Muscle of back (tissue), 3 donors: ENCODE measurements at regions not wholly inside any gene's neighbourhood (a gene's known extent, or its start where the extent isn't known, plus 50 kb on each side); places are given as distances from the start of the nearest gene placed in this dataset.
"Not testable (repeated sequence)": the region's sequence is repeated elsewhere in the genome, so short reads cannot be mapped to it uniquely, and the experiment has no call there.

Source experiments
- DNase-seq, 3 donors: peaks; one replicate each; pipeline versions ENCODE4 v3.0.0 to v3.0.0-alpha.2; 2013

GRCh38 chr6:85285114-85285513 lies 164.8 kb upstream of the NT5E start:
- no peak for DNase-seq

GRCh38 chr6:85283436-85283835 lies 166.4 kb upstream of the NT5E start:
- DNase-seq = no peak

GRCh38 chr6:85278466-85279035 lies 171.3 kb upstream of the NT5E start:
- no peak for DNase-seq

- peak in 2 of 3 donors; percentile 30 to 80 for DNase-seq
These were observed 173.9 kb upstream of the NT5E start for GRCh38 chr6:85276026-85276425.

GRCh38 chr6:85275338-85275985 lies 174.4 kb upstream of the NT5E start:
- no peak for DNase-seq

- peak in 1 of 3 donors; percentile 29 for DNase-seq
These were observed 176.0 kb upstream of the NT5E start for GRCh38 chr6:85273870-85274269.

GRCh38 chr6:85273046-85273445 lies 176.8 kb upstream of the NT5E start:
- peak; percentile 32 to 87 (median 40) for DNase-seq

GRCh38 chr6:85272592-85272991 lies 177.3 kb upstream of the NT5E start:
- DNase-seq = no peak

- no peak for DNase-seq
These were observed 187.3 kb upstream of the NT5E start for GRCh38 chr6:85262621-85263020.

GRCh38 chr6:85261271-85261670 lies 188.6 kb upstream of the NT5E start:
- peak; percentile 39 to 76 (median 40) for DNase-seq

- DNase-seq = no peak
These were observed 194.2 kb upstream of the NT5E start for GRCh38 chr6:85255661-85256060.

- no peak for DNase-seq
These were observed 197.3 kb upstream of the NT5E start for GRCh38 chr6:85252552-85252951.

GRCh38 chr6:85252085-85252484 lies 197.8 kb upstream of the NT5E start:
- no peak for DNase-seq

GRCh38 chr6:85251300-85251699 lies 198.6 kb upstream of the NT5E start:
- no peak for DNase-seq

- DNase-seq = peak; percentile 78 to 93 (median 87)
These were observed 199.2 kb upstream of the NT5E start for GRCh38 chr6:85250586-85251220.

GRCh38 chr6:85245004-85245403 lies 204.9 kb upstream of the NT5E start:
- no peak for DNase-seq

GRCh38 chr6:85241498-85242052 lies 208.3 kb upstream of the NT5E start:
- DNase-seq = no peak

- DNase-seq = peak; percentile 20 to 53 (median 20)
These were observed 209.0 kb upstream of the NT5E start for GRCh38 chr6:85240787-85241385.

GRCh38 chr6:85237478-85237877 lies 212.4 kb upstream of the NT5E start:
- DNase-seq = no peak

GRCh38 chr6:85236636-85237035 lies 213.2 kb upstream of the NT5E start:
- no peak for DNase-seq

GRCh38 chr6:85227345-85227744 lies 222.5 kb upstream of the NT5E start:
- not testable (repeated sequence) for DNase-seq

GRCh38 chr6:85212794-85213193 lies 237.1 kb upstream of the NT5E start:
- not testable (repeated sequence) for DNase-seq

GRCh38 chr6:85195243-85195642 lies 254.6 kb upstream of the NT5E start:
- no peak for DNase-seq
